ENCODE measurements at regions not wholly inside any gene's neighbourhood (a gene's known extent, or its start where the extent isn't known, plus 50 kb on each side); places are given as distances from the start of the nearest gene placed in this dataset.

DNA sequence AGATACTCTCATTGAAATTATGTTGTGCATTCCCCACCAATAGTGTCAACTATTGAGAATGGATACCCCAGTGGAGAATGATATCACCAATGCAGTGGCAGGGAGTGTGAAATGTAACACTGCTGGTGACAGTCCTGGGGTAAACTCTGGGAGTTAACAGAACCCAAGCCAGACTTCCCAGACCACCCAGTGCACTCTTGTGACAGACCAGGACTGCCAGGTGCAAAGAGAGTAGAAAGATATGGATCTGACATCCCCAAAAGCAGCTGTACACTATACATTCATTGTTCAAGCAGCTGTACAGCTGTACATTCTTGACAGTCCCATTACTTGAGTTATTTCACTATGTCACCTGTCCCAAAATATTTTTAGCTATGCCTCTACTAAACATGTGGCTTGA, 886.6 kb downstream of the DIAPH3 start:
- TF ChIP-seq POLR2AphosphoS5 (IDR thresholded peaks at IDR 0.05; ENCODE audit: low read depth, low read length): no peak
- TF ChIP-seq, protein P1, sequence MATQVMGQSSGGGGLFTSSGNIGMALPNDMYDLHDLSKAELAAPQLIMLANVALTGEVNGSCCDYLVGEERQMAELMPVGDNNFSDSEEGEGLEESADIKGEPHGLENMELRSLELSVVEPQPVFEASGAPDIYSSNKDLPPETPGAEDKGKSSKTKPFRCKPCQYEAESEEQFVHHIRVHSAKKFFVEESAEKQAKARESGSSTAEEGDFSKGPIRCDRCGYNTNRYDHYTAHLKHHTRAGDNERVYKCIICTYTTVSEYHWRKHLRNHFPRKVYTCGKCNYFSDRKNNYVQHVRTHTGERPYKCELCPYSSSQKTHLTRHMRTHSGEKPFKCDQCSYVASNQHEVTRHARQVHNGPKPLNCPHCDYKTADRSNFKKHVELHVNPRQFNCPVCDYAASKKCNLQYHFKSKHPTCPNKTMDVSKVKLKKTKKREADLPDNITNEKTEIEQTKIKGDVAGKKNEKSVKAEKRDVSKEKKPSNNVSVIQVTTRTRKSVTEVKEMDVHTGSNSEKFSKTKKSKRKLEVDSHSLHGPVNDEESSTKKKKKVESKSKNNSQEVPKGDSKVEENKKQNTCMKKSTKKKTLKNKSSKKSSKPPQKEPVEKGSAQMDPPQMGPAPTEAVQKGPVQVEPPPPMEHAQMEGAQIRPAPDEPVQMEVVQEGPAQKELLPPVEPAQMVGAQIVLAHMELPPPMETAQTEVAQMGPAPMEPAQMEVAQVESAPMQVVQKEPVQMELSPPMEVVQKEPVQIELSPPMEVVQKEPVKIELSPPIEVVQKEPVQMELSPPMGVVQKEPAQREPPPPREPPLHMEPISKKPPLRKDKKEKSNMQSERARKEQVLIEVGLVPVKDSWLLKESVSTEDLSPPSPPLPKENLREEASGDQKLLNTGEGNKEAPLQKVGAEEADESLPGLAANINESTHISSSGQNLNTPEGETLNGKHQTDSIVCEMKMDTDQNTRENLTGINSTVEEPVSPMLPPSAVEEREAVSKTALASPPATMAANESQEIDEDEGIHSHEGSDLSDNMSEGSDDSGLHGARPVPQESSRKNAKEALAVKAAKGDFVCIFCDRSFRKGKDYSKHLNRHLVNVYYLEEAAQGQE (IDR thresholded peaks at IDR 0.05; ENCODE audit: insufficient read depth in 1 of 2, low read depth in 2 of 2, low read length in 2 of 2): no peak
- TF ChIP-seq FOXP2 (optimal IDR thresholded peaks at IDR 0.05; ENCODE audit: borderline replicate concordance, extremely low read depth, extremely low read length, insufficient read depth): no peak
